ENCODE measurements at regions not wholly inside any gene's neighbourhood (a gene's known extent, or its start where the extent isn't known, plus 50 kb on each side); places are given as distances from the start of the nearest gene placed in this dataset.

GRCh38 chr9:89917861-89918260, 313.0 kb downstream of the GADD45G start:
- Histone ChIP-seq H3K9me3 (ENCODE audit: low read length) (no peaks in the 10 kb centered on the region), H3K9ac (ENCODE audit: low read length) (no peak overlapping the region), H3K4me2 (ENCODE audit: low read length) (no peak overlapping the region), H3K79me2 (ENCODE audit: insufficient read depth, low read length) (no peaks in the 10 kb centered on the region), H3K36me3 (ENCODE audit: insufficient read depth, low read length) (no peaks in the 10 kb centered on the region), H3F3A (ENCODE audit: insufficient read depth, low read length) (no peaks in the 10 kb centered on the region), H3K27ac (ENCODE audit: low read depth, low read length, poor library complexity, severe bottlenecking) (no peak overlapping the region), H3K27me3 (ENCODE audit: insufficient read depth, low read length) (no peaks in the 10 kb centered on the region), H3K9me2 (ENCODE audit: low read depth, low read length) (no peaks in the 10 kb centered on the region), H2AFZ (ENCODE audit: low read length) (no peak overlapping the region), H3K4me1 (ENCODE audit: insufficient read depth, low read length, severe bottlenecking) (no peaks in the 10 kb centered on the region), H3K4me3 (ENCODE audit: low read depth, low read length, poor library complexity, severe bottlenecking) (no peak overlapping the region), H4K20me1 (ENCODE audit: insufficient read depth, low read length) (no peaks in the 10 kb centered on the region)
- no peak for TF ChIP-seq EZH2 (IDR thresholded peaks at IDR 0.05; ENCODE audit: borderline replicate concordance, low read length)
- no peak for TF ChIP-seq CTCF (IDR thresholded peaks at IDR 0.05; ENCODE audit: low read length)

GRCh38 chr9:89919171-89919681, 314.4 kb downstream of the GADD45G start:
- Histone ChIP-seq H3F3A (ENCODE audit: insufficient read depth, low read length) (no peaks in the 10 kb centered on the region), H3K9me3 (ENCODE audit: low read length) (no peaks in the 10 kb centered on the region), H2AFZ (ENCODE audit: low read length) (no peak overlapping the region), H4K20me1 (ENCODE audit: insufficient read depth, low read length) (no peaks in the 10 kb centered on the region), H3K4me2 (ENCODE audit: low read length) (no peak overlapping the region), H3K27me3 (ENCODE audit: insufficient read depth, low read length) (no peaks in the 10 kb centered on the region), H3K9ac (ENCODE audit: low read length) (no peak overlapping the region), H3K27ac (ENCODE audit: low read depth, low read length, poor library complexity, severe bottlenecking) (no peak overlapping the region), H3K4me1 (ENCODE audit: insufficient read depth, low read length, severe bottlenecking) (no peaks in the 10 kb centered on the region), H3K4me3 (ENCODE audit: low read depth, low read length, poor library complexity, severe bottlenecking) (no peak overlapping the region), H3K36me3 (ENCODE audit: insufficient read depth, low read length) (no peaks in the 10 kb centered on the region), H3K9me2 (ENCODE audit: low read depth, low read length) (no peaks in the 10 kb centered on the region), H3K79me2 (ENCODE audit: insufficient read depth, low read length) (no peaks in the 10 kb centered on the region)
- TF ChIP-seq CTCF (IDR thresholded peaks at IDR 0.05; ENCODE audit: low read length) (peak; percentile 26), EZH2 (IDR thresholded peaks at IDR 0.05; ENCODE audit: borderline replicate concordance, low read length) (no peak)

GRCh38 chr9:89920131-89920530, 315.3 kb downstream of the GADD45G start:
- Histone ChIP-seq H3K4me2 (ENCODE audit: low read length) (no peak overlapping the region), H3K9ac (ENCODE audit: low read length) (no peak overlapping the region), H3K4me1 (ENCODE audit: insufficient read depth, low read length, severe bottlenecking) (no peaks in the 10 kb centered on the region), H3K36me3 (ENCODE audit: insufficient read depth, low read length) (no peaks in the 10 kb centered on the region), H3K27me3 (ENCODE audit: insufficient read depth, low read length) (no peaks in the 10 kb centered on the region), H3K79me2 (ENCODE audit: insufficient read depth, low read length) (no peaks in the 10 kb centered on the region), H3F3A (ENCODE audit: insufficient read depth, low read length) (no peaks in the 10 kb centered on the region), H4K20me1 (ENCODE audit: insufficient read depth, low read length) (no peaks in the 10 kb centered on the region), H3K4me3 (ENCODE audit: low read depth, low read length, poor library complexity, severe bottlenecking) (no peak overlapping the region), H2AFZ (ENCODE audit: low read length) (no peak overlapping the region), H3K27ac (ENCODE audit: low read depth, low read length, poor library complexity, severe bottlenecking) (no peak overlapping the region), H3K9me2 (ENCODE audit: low read depth, low read length) (no peaks in the 10 kb centered on the region), H3K9me3 (ENCODE audit: low read length) (no peaks in the 10 kb centered on the region)
- TF ChIP-seq EZH2 (IDR thresholded peaks at IDR 0.05; ENCODE audit: borderline replicate concordance, low read length) (no peak), CTCF (IDR thresholded peaks at IDR 0.05; ENCODE audit: low read length) (no peak)

Data from OCI-LY1 (cell line).